ENCODE measurements at regions not wholly inside any gene's neighbourhood (a gene's known extent, or its start where the extent isn't known, plus 50 kb on each side); places are given as distances from the start of the nearest gene placed in this dataset.

- DNase-seq (no peak), FAIRE-seq (no peak)
- peaks cover 0 to 8% (median 2%) of the 10 kb centered on the region in 3 donors for H3K4me1 ChIP-seq (ENCODE audit: control insufficient read depth in 3 of 3, insufficient read depth in 2 of 3, low read depth in 1 of 3, low read length in 2 of 3)
- no peak overlapping the region for H3K4me3 ChIP-seq (ENCODE audit: low read depth in 1 of 3, low read length in 3 of 3)
- no peak overlapping the region for H3K27ac ChIP-seq (ENCODE audit: low read depth in 1 of 3, low read length in 2 of 3)
- no peaks in the 10 kb centered on the region for H3K27me3 ChIP-seq (ENCODE audit: control insufficient read depth in 3 of 3, insufficient read depth in 3 of 3, low read length in 3 of 3)
- no peaks in the 10 kb centered on the region for H3K9me3 ChIP-seq (ENCODE audit: control insufficient read depth in 2 of 2, insufficient read depth in 1 of 2, low read depth in 1 of 2, low read length in 1 of 2)
- WGBS, 3 donors: 62 to 79% (median 71%) methylated on average over 9 of the region's 9 CpGs
- H3K36me3 ChIP-seq (ENCODE audit: control insufficient read depth in 3 of 3, insufficient read depth in 2 of 3, low read depth in 1 of 3, low read length in 3 of 3): no peaks in the 10 kb centered on the region
Measured at GRCh38 chr15:38864827-38865581, 300.4 kb upstream of the RASGRP1 start.

- no peak overlapping the region for H3K4me3 ChIP-seq (ENCODE audit: low read depth in 1 of 3, low read length in 3 of 3)
- peaks cover 0 to 5% of the 10 kb centered on the region in 2 donors for H3K9me3 ChIP-seq (ENCODE audit: control insufficient read depth in 2 of 2, insufficient read depth in 1 of 2, low read depth in 1 of 2, low read length in 1 of 2)
- FAIRE-seq: no peak
- H3K27ac ChIP-seq (ENCODE audit: low read depth in 1 of 3, low read length in 2 of 3): peak overlapping the region in 1 of 3 donors; percentile 68
- peaks cover 0 to 2% (median 0%) of the 10 kb centered on the region in 3 donors for H3K27me3 ChIP-seq (ENCODE audit: control insufficient read depth in 3 of 3, insufficient read depth in 3 of 3, low read length in 3 of 3)
- no peaks in the 10 kb centered on the region for H3K36me3 ChIP-seq (ENCODE audit: control insufficient read depth in 3 of 3, insufficient read depth in 2 of 3, low read depth in 1 of 3, low read length in 3 of 3)
- DNase-seq: no peak
- WGBS, 3 donors: 84 to 90% (median 85%) methylated on average over 7 of the region's 7 CpGs
- H3K4me1 ChIP-seq (ENCODE audit: control insufficient read depth in 3 of 3, insufficient read depth in 2 of 3, low read depth in 1 of 3, low read length in 2 of 3): peaks cover 0 to 6% (median 0%) of the 10 kb centered on the region in 3 donors
Measured at GRCh38 chr15:38867556-38867955, 302.9 kb upstream of the RASGRP1 start.

GRCh38 chr15:38868326-38869114, 303.9 kb upstream of the RASGRP1 start:
- H3K27me3 ChIP-seq (ENCODE audit: control insufficient read depth in 3 of 3, insufficient read depth in 3 of 3, low read length in 3 of 3): peaks cover 0 to 2% (median 0%) of the 10 kb centered on the region in 3 donors
- 26 to 49% (median 37%) methylated on average over 8 of the region's 8 CpGs for WGBS, 3 donors
- FAIRE-seq (no peak), DNase-seq (peak; percentile 56 to 90)
- H3K36me3 ChIP-seq (ENCODE audit: control insufficient read depth in 3 of 3, insufficient read depth in 2 of 3, low read depth in 1 of 3, low read length in 3 of 3): no peaks in the 10 kb centered on the region
- peaks cover 0 to 6% (median 0%) of the 10 kb centered on the region in 3 donors for H3K4me1 ChIP-seq (ENCODE audit: control insufficient read depth in 3 of 3, insufficient read depth in 2 of 3, low read depth in 1 of 3, low read length in 2 of 3)
- H3K9me3 ChIP-seq (ENCODE audit: control insufficient read depth in 2 of 2, insufficient read depth in 1 of 2, low read depth in 1 of 2, low read length in 1 of 2): peaks cover 0 to 12% of the 10 kb centered on the region in 2 donors
- H3K27ac ChIP-seq (ENCODE audit: low read depth in 1 of 3, low read length in 2 of 3): peak overlapping the region in 1 of 3 donors; percentile 61
- no peak overlapping the region for H3K4me3 ChIP-seq (ENCODE audit: low read depth in 1 of 3, low read length in 3 of 3)

- H3K4me1 ChIP-seq (ENCODE audit: control insufficient read depth in 3 of 3, insufficient read depth in 2 of 3, low read depth in 1 of 3, low read length in 2 of 3): peaks cover 0 to 6% (median 0%) of the 10 kb centered on the region in 3 donors
- H3K27me3 ChIP-seq (ENCODE audit: control insufficient read depth in 3 of 3, insufficient read depth in 3 of 3, low read length in 3 of 3): peaks cover 0 to 2% (median 0%) of the 10 kb centered on the region in 3 donors
- 94 to 96% (median 95%) methylated on average over 3 of the region's 3 CpGs for WGBS, 3 donors
- no peak overlapping the region for H3K4me3 ChIP-seq (ENCODE audit: low read depth in 1 of 3, low read length in 3 of 3)
- FAIRE-seq (no peak), DNase-seq (no peak)
- no peak overlapping the region for H3K27ac ChIP-seq (ENCODE audit: low read depth in 1 of 3, low read length in 2 of 3)
- no peaks in the 10 kb centered on the region for H3K36me3 ChIP-seq (ENCODE audit: control insufficient read depth in 3 of 3, insufficient read depth in 2 of 3, low read depth in 1 of 3, low read length in 3 of 3)
- H3K9me3 ChIP-seq (ENCODE audit: control insufficient read depth in 2 of 2, insufficient read depth in 1 of 2, low read depth in 1 of 2, low read length in 1 of 2): peaks cover 0 to 12% of the 10 kb centered on the region in 2 donors
Measured at GRCh38 chr15:38871638-38872037, 307.0 kb upstream of the RASGRP1 start.

- FAIRE-seq (no peak), DNase-seq (no peak)
- Histone ChIP-seq H3K27me3 (ENCODE audit: control insufficient read depth in 3 of 3, insufficient read depth in 3 of 3, low read length in 3 of 3) (peaks cover 0 to 2% (median 0%) of the 10 kb centered on the region in 3 donors), H3K4me1 (ENCODE audit: control insufficient read depth in 3 of 3, insufficient read depth in 2 of 3, low read depth in 1 of 3, low read length in 2 of 3) (peaks cover 0 to 6% (median 0%) of the 10 kb centered on the region in 3 donors), H3K9me3 (ENCODE audit: control insufficient read depth in 2 of 2, insufficient read depth in 1 of 2, low read depth in 1 of 2, low read length in 1 of 2) (peaks cover 0 to 12% of the 10 kb centered on the region in 2 donors), H3K4me3 (ENCODE audit: low read depth in 1 of 3, low read length in 3 of 3) (no peak overlapping the region), H3K27ac (ENCODE audit: low read depth in 1 of 3, low read length in 2 of 3) (no peak overlapping the region), H3K36me3 (ENCODE audit: control insufficient read depth in 3 of 3, insufficient read depth in 2 of 3, low read depth in 1 of 3, low read length in 3 of 3) (no peaks in the 10 kb centered on the region)
- 86 to 92% (median 87%) methylated on average over 5 of the region's 5 CpGs for WGBS, 3 donors
Measured at GRCh38 chr15:38872732-38873131, 308.1 kb upstream of the RASGRP1 start.

GRCh38 chr15:38873158-38873557, 308.5 kb upstream of the RASGRP1 start:
- 65 to 78% (median 65%) methylated on average over 4 of the region's 4 CpGs for WGBS, 3 donors
- Histone ChIP-seq H3K9me3 (ENCODE audit: control insufficient read depth in 2 of 2, insufficient read depth in 1 of 2, low read depth in 1 of 2, low read length in 1 of 2) (peaks cover 0 to 12% of the 10 kb centered on the region in 2 donors), H3K27me3 (ENCODE audit: control insufficient read depth in 3 of 3, insufficient read depth in 3 of 3, low read length in 3 of 3) (peaks cover 0 to 2% (median 0%) of the 10 kb centered on the region in 3 donors), H3K27ac (ENCODE audit: low read depth in 1 of 3, low read length in 2 of 3) (no peak overlapping the region), H3K36me3 (ENCODE audit: control insufficient read depth in 3 of 3, insufficient read depth in 2 of 3, low read depth in 1 of 3, low read length in 3 of 3) (no peaks in the 10 kb centered on the region), H3K4me1 (ENCODE audit: control insufficient read depth in 3 of 3, insufficient read depth in 2 of 3, low read depth in 1 of 3, low read length in 2 of 3) (peaks cover 0 to 3% (median 0%) of the 10 kb centered on the region in 3 donors), H3K4me3 (ENCODE audit: low read depth in 1 of 3, low read length in 3 of 3) (no peak overlapping the region)
- FAIRE-seq: no peak
- no peak for DNase-seq

GRCh38 chr15:38874464-38874863, 309.9 kb upstream of the RASGRP1 start:
- Histone ChIP-seq H3K4me3 (ENCODE audit: low read depth in 1 of 3, low read length in 3 of 3) (no peak overlapping the region), H3K9me3 (ENCODE audit: control insufficient read depth in 2 of 2, insufficient read depth in 1 of 2, low read depth in 1 of 2, low read length in 1 of 2) (peaks cover 0 to 12% of the 10 kb centered on the region in 2 donors), H3K27ac (ENCODE audit: low read depth in 1 of 3, low read length in 2 of 3) (no peak overlapping the region), H3K36me3 (ENCODE audit: control insufficient read depth in 3 of 3, insufficient read depth in 2 of 3, low read depth in 1 of 3, low read length in 3 of 3) (no peaks in the 10 kb centered on the region), H3K4me1 (ENCODE audit: control insufficient read depth in 3 of 3, insufficient read depth in 2 of 3, low read depth in 1 of 3, low read length in 2 of 3) (peaks cover 0 to 4% (median 0%) of the 10 kb centered on the region in 3 donors), H3K27me3 (ENCODE audit: control insufficient read depth in 3 of 3, insufficient read depth in 3 of 3, low read length in 3 of 3) (peaks cover 0 to 2% (median 0%) of the 10 kb centered on the region in 3 donors)
- peak in 1 of 2 donors; percentile 41 for DNase-seq
- no peak for FAIRE-seq
- WGBS, 3 donors: 76 to 87% (median 86%) methylated on average over 5 of the region's 5 CpGs

GRCh38 chr15:38876211-38876610, 311.6 kb upstream of the RASGRP1 start:
- peaks cover 0 to 10% (median 0%) of the 10 kb centered on the region in 3 donors for H3K4me1 ChIP-seq (ENCODE audit: control insufficient read depth in 3 of 3, insufficient read depth in 2 of 3, low read depth in 1 of 3, low read length in 2 of 3)
- 91 to 93% (median 92%) methylated on average over 6 of the region's 6 CpGs for WGBS, 3 donors
- FAIRE-seq (no peak), DNase-seq (no peak)
- no peaks in the 10 kb centered on the region for H3K27me3 ChIP-seq (ENCODE audit: control insufficient read depth in 3 of 3, insufficient read depth in 3 of 3, low read length in 3 of 3)
- H3K36me3 ChIP-seq (ENCODE audit: control insufficient read depth in 3 of 3, insufficient read depth in 2 of 3, low read depth in 1 of 3, low read length in 3 of 3): no peaks in the 10 kb centered on the region
- no peak overlapping the region for H3K4me3 ChIP-seq (ENCODE audit: low read depth in 1 of 3, low read length in 3 of 3)
- H3K9me3 ChIP-seq (ENCODE audit: control insufficient read depth in 2 of 2, insufficient read depth in 1 of 2, low read depth in 1 of 2, low read length in 1 of 2): peaks cover 0 to 12% of the 10 kb centered on the region in 2 donors
- H3K27ac ChIP-seq (ENCODE audit: low read depth in 1 of 3, low read length in 2 of 3): no peak overlapping the region

Data from small intestine (tissue), 7 donors.